Glutamatergic neuron (in vitro differentiated cells): ENCODE measurements at regions not wholly inside any gene's neighbourhood (a gene's known extent, or its start where the extent isn't known, plus 50 kb on each side); places are given as distances from the start of the nearest gene placed in this dataset.

Experiments
- DNase-seq: peaks from one replicate; pipeline ENCODE4 v3.0.0; 2022
- H3K27ac Mint-ChIP-seq: one replicate; pipeline ENCODE4 v1.8.0; 2020; ENCODE audit warnings: mild to moderate bottlenecking, mixed read lengths, inconsistent platforms; ENCODE audit not compliant: unreplicated experiment
- H3K27me3 Mint-ChIP-seq: one replicate; pipeline ENCODE4 v1.8.0; 2020; ENCODE audit warnings: mild to moderate bottlenecking, moderate library complexity, mixed read lengths, inconsistent platforms; ENCODE audit not compliant: unreplicated experiment
- H3K36me3 Mint-ChIP-seq: one replicate; pipeline ENCODE4 v1.8.0; 2020; ENCODE audit warnings: mild to moderate bottlenecking, mixed read lengths, inconsistent platforms; ENCODE audit not compliant: unreplicated experiment
- H3K4me1 Mint-ChIP-seq: one replicate; pipeline ENCODE4 v1.8.0; 2020; ENCODE audit warnings: mild to moderate bottlenecking, low read depth, mixed read lengths, inconsistent platforms; ENCODE audit not compliant: unreplicated experiment
- H3K4me3 Mint-ChIP-seq: one replicate; pipeline ENCODE4 v1.8.0; 2020; ENCODE audit warnings: mild to moderate bottlenecking, mixed read lengths, inconsistent platforms; ENCODE audit not compliant: unreplicated experiment
- H3K9me3 Mint-ChIP-seq: one replicate; pipeline ENCODE4 v1.8.0; 2020; ENCODE audit warnings: mild to moderate bottlenecking, moderate library complexity, mixed read lengths, inconsistent platforms; ENCODE audit not compliant: unreplicated experiment
- CTCF ChIP-seq: fragments of 200-600 bp; sonication (generic); IDR thresholded peaks from one replicate; pipeline ENCODE4 v1.5.0; 2021; ENCODE audit not compliant: partially characterized antibody, unreplicated experiment

DNA sequence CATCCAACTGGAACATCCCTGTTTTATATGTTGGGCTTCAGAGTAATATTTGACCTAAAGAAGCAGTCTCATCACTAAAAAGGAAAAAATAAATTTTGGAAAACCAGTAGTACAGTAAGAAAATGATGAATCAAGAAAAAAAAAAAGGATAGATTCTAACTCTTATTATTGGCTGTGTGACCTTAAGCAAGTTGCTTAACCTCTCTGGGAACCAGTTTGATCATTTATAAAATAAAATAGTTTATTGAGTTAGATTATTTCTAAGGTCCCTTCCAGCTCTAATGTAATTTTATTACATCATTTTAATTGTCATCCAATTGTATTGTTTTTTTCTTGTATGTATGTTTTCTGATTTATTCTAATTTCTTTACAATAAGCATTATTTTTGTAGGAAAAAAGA lies 127.0 kb downstream of the PRELID2 start:
- H3K27ac Mint-ChIP-seq: no peak overlapping the region

DNA sequence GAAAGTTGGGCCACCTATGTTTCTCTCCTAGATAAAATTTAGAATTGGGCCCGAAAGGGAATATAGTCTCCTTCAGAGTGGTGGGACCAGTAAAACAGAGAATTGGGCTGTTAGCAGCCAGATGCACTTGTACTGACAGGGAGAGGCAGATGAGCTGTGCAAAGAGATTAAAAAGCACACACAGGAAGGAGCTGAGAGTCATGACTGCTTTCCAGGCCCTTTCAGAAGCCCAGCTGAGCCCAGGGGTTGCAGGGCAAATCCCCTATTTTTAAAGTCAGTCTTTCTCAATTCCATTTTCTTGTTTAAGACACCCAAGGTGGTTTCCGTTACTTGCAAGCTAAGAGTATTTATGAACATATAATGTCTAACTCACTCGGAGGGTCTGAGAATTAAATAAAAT lies 130.4 kb downstream of the PRELID2 start:
- no peak overlapping the region for H3K27ac Mint-ChIP-seq

More for the DNA sequence above, 127.0 kb downstream of the PRELID2 start:
- Mint-ChIP-seq H3K36me3 (no peaks in the 10 kb centered on the region), H3K9me3 (no peaks in the 10 kb centered on the region), H3K4me1 (peaks cover 6% of the 10 kb centered on the region), H3K4me3 (no peak overlapping the region), H3K27me3 (no peaks in the 10 kb centered on the region)
- no peak for TF ChIP-seq CTCF
- DNase-seq: no peak

GRCh38 chr5:145703856-145704255 lies 131.3 kb downstream of the PRELID2 start:
- Mint-ChIP-seq H3K4me3 (no peak overlapping the region), H3K27me3 (no peaks in the 10 kb centered on the region), H3K4me1 (no peaks in the 10 kb centered on the region), H3K9me3 (no peaks in the 10 kb centered on the region), H3K36me3 (no peaks in the 10 kb centered on the region), H3K27ac (no peak overlapping the region)
- no peak for TF ChIP-seq CTCF
- no peak for DNase-seq

More for the DNA sequence above, 130.4 kb downstream of the PRELID2 start:
- Mint-ChIP-seq H3K4me1 (no peaks in the 10 kb centered on the region), H3K9me3 (no peaks in the 10 kb centered on the region), H3K4me3 (no peak overlapping the region), H3K36me3 (no peaks in the 10 kb centered on the region), H3K27me3 (no peaks in the 10 kb centered on the region)
- TF ChIP-seq CTCF: no peak
- DNase-seq: no peak

DNA sequence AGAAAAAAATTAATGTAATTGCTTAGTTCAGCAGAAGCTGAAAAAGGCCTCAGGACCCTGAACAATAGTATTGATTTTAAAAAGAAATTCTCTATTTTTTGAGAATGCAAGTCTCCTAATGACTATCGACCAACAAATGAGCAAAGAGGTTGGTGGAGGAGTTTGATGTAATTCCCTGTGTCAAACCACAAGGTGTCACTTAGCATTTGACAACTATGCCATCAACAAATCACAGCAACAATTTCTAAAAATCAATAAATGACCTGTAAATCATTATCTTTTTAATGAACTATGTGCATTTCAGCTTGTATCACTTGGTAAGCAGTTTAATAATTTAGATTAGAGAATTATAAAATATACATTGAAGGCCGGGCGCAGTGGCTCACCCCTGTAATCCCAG lies 133.7 kb downstream of the PRELID2 start:
- no peaks in the 10 kb centered on the region for H3K27me3 Mint-ChIP-seq
- no peaks in the 10 kb centered on the region for H3K36me3 Mint-ChIP-seq
- no peak for TF ChIP-seq CTCF
- no peaks in the 10 kb centered on the region for H3K4me1 Mint-ChIP-seq
- no peak overlapping the region for H3K27ac Mint-ChIP-seq
- no peaks in the 10 kb centered on the region for H3K9me3 Mint-ChIP-seq
- H3K4me3 Mint-ChIP-seq: no peak overlapping the region
- no peak for DNase-seq

- H3K9me3 Mint-ChIP-seq: no peaks in the 10 kb centered on the region
- TF ChIP-seq CTCF: no peak
- H3K27me3 Mint-ChIP-seq: peaks cover 2% of the 10 kb centered on the region
- H3K4me3 Mint-ChIP-seq: no peak overlapping the region
- no peaks in the 10 kb centered on the region for H3K4me1 Mint-ChIP-seq
- H3K27ac Mint-ChIP-seq: no peak overlapping the region
- no peak for DNase-seq
- H3K36me3 Mint-ChIP-seq: no peaks in the 10 kb centered on the region
These were observed 135.3 kb downstream of the PRELID2 start for GRCh38 chr5:145699846-145700245.
